ENCODE measurements at regions not wholly inside any gene's neighbourhood (a gene's known extent, or its start where the extent isn't known, plus 50 kb on each side); places are given as distances from the start of the nearest gene placed in this dataset.

- DNase-seq: no peak
Measured at GRCh38 chr3:181860235-181860634, 148.5 kb downstream of the SOX2 start.

DNA sequence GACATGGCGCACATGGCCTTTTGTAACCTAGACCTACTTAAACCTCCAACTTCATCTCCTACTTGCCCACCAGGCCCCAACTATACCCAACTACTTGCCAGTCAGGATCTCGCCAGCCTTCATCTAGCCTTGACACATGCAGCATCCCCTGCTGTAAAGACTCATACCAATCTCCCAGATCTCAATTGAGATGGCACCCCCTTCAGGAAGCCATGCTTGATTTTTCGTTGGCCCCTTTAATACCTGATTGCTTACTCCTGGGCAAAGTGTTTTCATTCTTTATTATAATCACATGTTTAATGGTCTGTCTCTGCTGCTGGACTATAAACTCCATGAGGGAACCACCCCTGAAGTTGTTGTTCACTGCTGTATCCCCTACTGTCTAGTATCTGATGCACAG is 150.8 kb downstream of the SOX2 start:
- no peak for DNase-seq

DNA sequence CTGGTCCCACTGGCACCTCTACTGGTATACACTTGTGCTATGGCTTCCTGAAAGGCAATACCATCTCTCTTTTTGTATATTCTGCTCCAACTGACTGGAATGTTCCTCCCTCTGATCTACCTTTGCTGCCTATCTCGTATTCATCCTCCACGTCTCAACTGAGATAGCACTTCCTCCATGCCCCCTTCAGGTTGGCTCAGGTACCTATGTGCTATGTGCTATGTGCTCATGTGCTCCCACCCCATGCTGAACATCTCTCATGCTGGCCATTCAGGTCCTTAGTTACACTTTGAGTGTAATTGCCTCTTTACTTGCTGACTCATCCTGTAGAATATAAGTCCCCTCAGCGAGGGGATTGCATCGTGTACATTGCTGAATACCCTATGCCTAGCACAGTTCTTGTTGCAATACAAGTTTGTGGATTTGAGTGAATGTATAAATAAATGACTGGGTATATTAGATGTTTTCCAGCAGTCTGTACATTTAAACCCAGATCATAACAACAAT is 156.9 kb downstream of the SOX2 start:
- DNase-seq: no peak

DNA sequence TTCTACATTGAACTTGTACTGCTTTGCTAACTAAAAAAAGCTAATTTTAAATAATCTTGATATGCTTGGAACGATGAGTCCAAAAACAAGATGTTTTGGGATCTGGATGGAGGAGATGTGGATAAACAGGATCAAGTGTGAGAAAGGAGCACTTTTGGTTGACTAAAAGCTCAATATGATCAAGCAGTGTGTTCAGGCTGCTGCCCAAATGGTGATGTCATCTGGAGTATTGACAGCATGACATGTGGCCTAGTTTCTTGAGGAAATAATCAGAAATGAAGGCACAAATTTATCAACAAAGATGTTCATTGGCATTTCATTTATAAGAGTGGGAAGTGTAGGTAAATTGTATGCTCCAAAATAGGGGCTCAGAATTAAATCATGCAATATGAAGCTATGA is 161.2 kb downstream of the SOX2 start:
- DNase-seq: no peak

- DNase-seq: no peak
Measured at GRCh38 chr3:181879926-181880325, 168.2 kb downstream of the SOX2 start.

- no peak for DNase-seq
Measured at GRCh38 chr3:181880331-181880730, 168.6 kb downstream of the SOX2 start.

- no peak for DNase-seq
Measured at GRCh38 chr3:181881749-181882148, 170.0 kb downstream of the SOX2 start.

DNA sequence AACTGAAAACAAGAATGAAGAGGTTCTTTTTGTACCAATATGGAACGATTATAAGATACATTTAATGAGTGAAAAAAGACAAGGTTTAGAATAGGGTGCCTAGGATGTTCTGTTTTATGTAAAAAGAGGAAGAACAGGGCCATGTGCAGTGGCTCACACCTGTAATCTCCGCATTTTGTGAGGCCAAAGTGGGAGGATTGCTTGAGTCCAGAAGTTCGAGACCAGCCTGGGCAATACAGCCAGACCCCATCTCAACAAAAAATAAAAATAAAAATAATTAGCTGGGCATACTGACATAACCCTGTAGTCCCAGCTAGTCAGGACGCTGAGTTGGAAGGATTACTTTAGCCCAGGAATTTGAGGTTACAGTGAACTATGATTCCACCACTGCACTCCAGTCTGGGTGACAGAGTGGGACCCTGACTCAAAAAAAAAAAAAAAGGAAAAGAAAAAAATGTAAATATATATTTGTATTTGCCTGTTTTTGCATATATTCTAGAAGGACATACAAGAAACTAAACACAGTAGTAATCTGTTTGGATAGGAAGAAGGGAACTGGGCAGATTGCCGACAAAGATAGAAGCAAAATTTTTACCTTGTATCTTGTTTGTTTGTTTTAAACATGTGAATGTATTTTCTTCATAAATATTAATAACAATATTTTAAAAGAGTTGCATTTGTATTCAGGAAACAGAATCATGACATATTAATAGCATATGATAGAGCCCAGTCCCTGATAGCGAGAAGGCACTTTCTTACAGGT is 174.3 kb downstream of the SOX2 start:
- no peak for DNase-seq

DNA sequence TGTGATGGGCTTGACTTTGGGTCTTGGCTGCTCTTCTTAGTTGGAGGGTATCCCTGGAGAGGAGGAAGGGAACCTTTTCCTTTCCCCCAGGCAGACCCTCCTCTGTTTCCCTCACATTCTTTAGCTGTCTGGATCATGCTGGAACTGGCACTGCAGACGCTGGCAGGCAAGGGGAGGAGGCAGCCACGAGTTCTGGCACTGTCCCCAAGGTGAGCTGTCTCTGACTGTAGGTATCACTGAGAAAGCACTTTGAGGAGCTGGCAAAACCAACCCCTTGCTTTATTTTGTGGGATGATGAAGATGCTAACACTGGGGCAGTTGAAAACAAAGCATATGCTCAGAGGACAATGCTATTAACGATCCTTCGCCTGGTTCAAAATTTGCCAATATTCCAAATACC is 175.0 kb downstream of the SOX2 start:
- DNase-seq: no peak

- no peak for DNase-seq
Measured at GRCh38 chr3:181887685-181888084, 176.0 kb downstream of the SOX2 start.

GRCh38 chr3:181888234-181888633 is 176.5 kb downstream of the SOX2 start:
- no peak for DNase-seq

- DNase-seq: no peak
Measured at GRCh38 chr3:181892848-181893247, 181.1 kb downstream of the SOX2 start.

- no peak for DNase-seq
Measured at GRCh38 chr3:181896605-181897004, 184.9 kb downstream of the SOX2 start.

DNA sequence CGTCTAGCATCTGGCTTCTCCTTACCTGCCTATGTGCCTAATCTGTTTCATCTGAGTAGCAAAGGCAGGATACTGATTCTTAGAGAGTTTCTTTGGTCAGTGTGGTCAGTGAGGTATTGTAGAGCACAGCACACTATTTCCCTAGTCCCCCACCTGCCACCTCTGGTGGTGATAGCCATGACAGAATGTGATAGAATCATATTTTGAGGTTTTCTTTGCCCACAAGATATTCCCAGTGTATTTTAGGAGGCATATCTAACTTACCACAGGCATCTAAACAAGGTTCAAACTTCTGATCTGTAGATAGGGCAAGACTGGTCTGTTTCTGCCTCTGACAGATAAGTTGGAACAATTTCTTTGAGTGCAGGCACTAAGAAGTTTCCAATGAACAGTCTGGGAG is 188.0 kb downstream of the SOX2 start:
- DNase-seq: no peak

DNA sequence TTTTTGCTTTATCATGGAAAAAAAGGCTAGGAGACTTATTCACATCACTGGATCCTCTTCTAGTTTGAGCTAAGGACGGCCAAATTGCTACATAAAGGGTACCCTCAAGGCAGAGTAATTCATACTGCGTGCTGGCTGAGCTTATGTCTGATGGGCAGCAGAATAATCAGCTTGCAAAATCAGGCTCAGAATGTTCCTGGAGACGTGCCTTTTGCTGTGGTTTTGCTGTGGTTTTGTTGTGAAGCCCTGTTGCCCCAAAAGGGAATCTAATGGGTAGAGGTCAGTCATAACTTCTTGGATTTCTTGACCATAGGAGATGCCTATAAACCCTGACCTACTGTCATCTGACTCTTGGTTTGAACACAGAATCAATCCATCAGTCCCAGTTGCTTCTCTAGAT is 189.9 kb downstream of the SOX2 start:
- DNase-seq: no peak

GRCh38 chr3:181906338-181906737 is 194.6 kb downstream of the SOX2 start:
- no peak for DNase-seq

DNA sequence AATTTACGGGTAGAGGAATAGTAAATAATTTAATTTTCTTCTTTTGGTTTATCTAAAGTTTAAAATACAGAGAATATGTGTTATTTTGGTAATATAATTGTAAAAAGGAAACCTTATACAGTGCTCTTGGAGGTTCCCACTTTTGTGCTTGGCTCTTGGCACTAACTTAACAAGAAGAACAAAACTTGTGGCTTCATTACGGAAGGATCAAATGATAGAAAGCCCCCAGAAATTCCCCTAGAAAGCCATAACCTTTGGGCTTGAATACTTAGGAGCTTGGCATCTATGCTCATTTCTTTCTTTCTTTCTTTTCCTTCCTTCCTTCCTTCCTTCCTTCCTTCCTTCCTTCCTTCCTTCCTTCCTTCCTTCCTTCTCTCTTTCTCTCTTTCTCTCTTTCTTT is 197.5 kb downstream of the SOX2 start:
- no peak for DNase-seq

- DNase-seq: no peak
Measured at GRCh38 chr3:181912384-181912783, 200.7 kb downstream of the SOX2 start.

DNA sequence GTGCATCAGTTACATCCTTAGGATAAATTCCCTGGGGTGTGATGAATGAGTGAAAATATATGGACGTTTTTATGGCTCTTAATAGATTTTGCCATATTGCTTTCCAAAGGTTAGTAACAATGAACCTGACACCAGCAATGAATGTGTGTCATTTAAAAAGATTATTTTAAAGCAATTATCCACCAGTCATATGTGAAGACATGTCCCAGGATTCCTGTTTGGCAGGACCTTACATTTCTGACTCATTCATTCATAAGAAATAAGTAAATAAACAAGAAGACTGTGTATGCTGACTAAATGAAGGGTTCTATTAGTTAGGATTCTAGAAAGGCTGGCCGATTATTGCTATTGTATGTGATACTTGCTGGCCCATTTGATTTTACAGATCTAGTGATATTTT is 201.5 kb downstream of the SOX2 start:
- no peak for DNase-seq

- no peak for DNase-seq
Measured at GRCh38 chr3:181915551-181915950, 203.8 kb downstream of the SOX2 start.

- no peak for DNase-seq
Measured at GRCh38 chr3:181916013-181916412, 204.3 kb downstream of the SOX2 start.

DNA sequence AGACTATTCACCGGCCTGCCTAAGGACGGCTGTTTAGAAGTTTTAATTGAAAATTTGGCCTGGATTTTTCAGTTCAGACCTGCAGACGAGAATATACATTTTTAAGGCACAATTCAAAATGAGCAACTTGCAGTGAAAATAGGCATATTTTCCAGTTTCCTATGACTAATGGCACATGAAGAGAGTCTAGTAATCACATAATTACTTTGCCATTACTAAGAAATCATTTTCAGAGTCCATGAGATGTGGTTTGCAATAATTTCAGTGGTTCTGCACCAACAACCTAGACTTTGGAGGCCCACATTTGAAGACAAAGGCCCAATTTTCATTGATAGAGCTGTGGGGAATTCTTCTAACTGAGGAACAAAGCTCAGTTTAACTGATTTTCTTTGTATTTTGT is 205.3 kb downstream of the SOX2 start:
- no peak for DNase-seq

GRCh38 chr3:181919375-181919774 is 207.7 kb downstream of the SOX2 start:
- no peak for DNase-seq

DNA sequence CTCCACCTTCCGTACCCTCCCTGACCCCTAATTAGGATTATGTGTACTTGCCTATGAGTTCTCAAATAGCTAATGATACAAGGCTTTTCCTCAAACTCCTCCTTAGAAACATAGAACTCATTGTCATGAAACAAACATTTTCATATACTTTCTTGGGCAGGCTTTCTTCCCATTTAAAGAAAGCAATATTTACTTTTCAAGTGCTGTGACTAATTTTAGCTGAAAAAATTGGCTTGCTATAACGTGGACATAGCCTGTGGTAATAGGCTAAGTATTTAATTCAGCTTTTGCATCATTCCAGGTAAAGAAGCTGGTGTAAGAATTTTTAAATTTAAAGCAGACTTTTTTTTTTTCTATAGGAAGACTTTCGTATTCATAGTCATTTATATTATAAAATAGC is 208.7 kb downstream of the SOX2 start:
- DNase-seq: no peak

DNA sequence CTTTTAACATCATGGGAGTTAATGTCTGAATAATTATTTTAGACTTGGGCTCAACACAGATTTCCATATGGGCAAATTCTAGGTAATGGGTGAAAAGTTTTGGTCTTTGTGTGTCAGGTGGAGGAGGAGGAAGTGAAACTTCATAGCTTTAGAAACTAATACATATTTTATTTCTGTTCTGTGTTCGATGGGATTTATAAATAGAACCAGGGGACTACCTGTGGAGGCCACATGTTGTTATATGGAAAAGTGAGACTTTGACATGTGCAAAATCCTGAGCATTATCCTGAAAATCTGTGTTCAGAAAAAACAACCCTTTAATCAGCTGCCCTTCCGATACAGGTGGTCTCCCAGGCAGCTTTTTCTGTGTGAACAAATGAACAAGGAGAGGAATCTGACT is 209.5 kb downstream of the SOX2 start:
- DNase-seq: no peak
